ENCODE measurements at regions not wholly inside any gene's neighbourhood (a gene's known extent, or its start where the extent isn't known, plus 50 kb on each side); places are given as distances from the start of the nearest gene placed in this dataset.

GRCh38 chr3:177620073-177620472, 422.8 kb upstream of the TBL1XR1 start:
- TF ChIP-seq POLR2A (IDR thresholded peaks at IDR 0.05) (no peak), CTCF (IDR thresholded peaks at IDR 0.05) (no peak), EP300 (IDR thresholded peaks at IDR 0.05) (no peak)

Measured in ovary (tissue), 3 donors.